ENCODE measurements at regions not wholly inside any gene's neighbourhood (a gene's known extent, or its start where the extent isn't known, plus 50 kb on each side); places are given as distances from the start of the nearest gene placed in this dataset.

- no peak for DNase-seq (ENCODE audit: low read depth)
- no peak overlapping the region for H3K4me3 ChIP-seq (ENCODE audit: low read depth, low read length)
- no peak for TF ChIP-seq CTCF (IDR thresholded peaks at IDR 0.05; ENCODE audit: low read depth, low read length)
- no peak for TF ChIP-seq MYC (IDR thresholded peaks at IDR 0.05; ENCODE audit: low read depth, low read length)
- no peak for TF ChIP-seq POLR2A (IDR thresholded peaks at IDR 0.05; ENCODE audit: extremely low read depth, insufficient read length)
- no peak for TF ChIP-seq MAX (IDR thresholded peaks at IDR 0.05; ENCODE audit: low read depth, low read length)
These were observed 746.7 kb upstream of the TBX3 start for GRCh38 chr12:115430636-115431035.

GRCh38 chr12:115426732-115427131 is 742.8 kb upstream of the TBX3 start:
- TF ChIP-seq MYC (IDR thresholded peaks at IDR 0.05; ENCODE audit: low read depth, low read length) (no peak), CTCF (IDR thresholded peaks at IDR 0.05; ENCODE audit: low read depth, low read length) (no peak), POLR2A (IDR thresholded peaks at IDR 0.05; ENCODE audit: extremely low read depth, insufficient read length) (no peak), MAX (IDR thresholded peaks at IDR 0.05; ENCODE audit: low read depth, low read length) (no peak)

GRCh38 chr12:115424003-115424402 is 740.0 kb upstream of the TBX3 start:
- no peak overlapping the region for H3K4me3 ChIP-seq (ENCODE audit: low read depth, low read length)
- TF ChIP-seq MYC (IDR thresholded peaks at IDR 0.05; ENCODE audit: low read depth, low read length) (no peak), CTCF (IDR thresholded peaks at IDR 0.05; ENCODE audit: low read depth, low read length) (no peak), MAX (IDR thresholded peaks at IDR 0.05; ENCODE audit: low read depth, low read length) (no peak), POLR2A (IDR thresholded peaks at IDR 0.05; ENCODE audit: extremely low read depth, insufficient read length) (no peak)
- DNase-seq (ENCODE audit: low read depth): no peak

More at GRCh38 chr12:115426732-115427131, 742.8 kb upstream of the TBX3 start:
- H3K4me3 ChIP-seq (ENCODE audit: low read depth, low read length): no peak overlapping the region
- no peak for DNase-seq (ENCODE audit: low read depth)

- no peak overlapping the region for H3K4me3 ChIP-seq (ENCODE audit: low read depth, low read length)
- DNase-seq (ENCODE audit: low read depth): no peak
- TF ChIP-seq MYC (IDR thresholded peaks at IDR 0.05; ENCODE audit: low read depth, low read length) (no peak), CTCF (IDR thresholded peaks at IDR 0.05; ENCODE audit: low read depth, low read length) (no peak), POLR2A (IDR thresholded peaks at IDR 0.05; ENCODE audit: extremely low read depth, insufficient read length) (no peak), MAX (IDR thresholded peaks at IDR 0.05; ENCODE audit: low read depth, low read length) (no peak)
These were observed 739.6 kb upstream of the TBX3 start for GRCh38 chr12:115423546-115423987.

GRCh38 chr12:115422845-115423545 is 739.0 kb upstream of the TBX3 start:
- H3K4me3 ChIP-seq (ENCODE audit: low read depth, low read length): no peak overlapping the region
- DNase-seq (ENCODE audit: low read depth): no peak
- TF ChIP-seq CTCF (IDR thresholded peaks at IDR 0.05; ENCODE audit: low read depth, low read length) (no peak), POLR2A (IDR thresholded peaks at IDR 0.05; ENCODE audit: extremely low read depth, insufficient read length) (no peak), MAX (IDR thresholded peaks at IDR 0.05; ENCODE audit: low read depth, low read length) (no peak), MYC (IDR thresholded peaks at IDR 0.05; ENCODE audit: low read depth, low read length) (no peak)
